COLO668 (cell line): ENCODE measurements at regions not wholly inside any gene's neighbourhood (a gene's known extent, or its start where the extent isn't known, plus 50 kb on each side); places are given as distances from the start of the nearest gene placed in this dataset.

ENCODE experiments used
- DNase-seq: peaks from one replicate; lab custom pipeline; 2025; ENCODE audit not compliant: unreplicated experiment; lab: John Stamatoyannopoulos, UW

DNA sequence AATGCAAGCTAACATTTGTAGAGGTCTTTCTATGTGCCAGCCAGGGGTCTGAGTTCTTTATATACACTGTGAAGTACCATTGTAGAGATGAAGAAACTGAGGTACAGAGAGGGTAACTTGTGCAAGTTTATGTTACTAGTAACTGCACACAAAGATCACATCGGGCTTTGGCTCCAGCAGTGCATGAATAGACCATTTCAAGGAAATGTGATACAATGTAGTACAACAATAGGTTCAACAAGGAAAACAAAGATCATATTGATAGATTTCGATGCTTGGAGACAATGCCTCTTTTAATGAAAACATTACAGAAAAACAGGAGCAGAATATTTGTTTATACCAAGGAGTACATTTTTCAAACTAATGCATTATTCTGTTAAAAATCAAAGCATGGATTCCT is 115.3 kb downstream of the POLR2M start:
- DNase-seq: no peak

DNA sequence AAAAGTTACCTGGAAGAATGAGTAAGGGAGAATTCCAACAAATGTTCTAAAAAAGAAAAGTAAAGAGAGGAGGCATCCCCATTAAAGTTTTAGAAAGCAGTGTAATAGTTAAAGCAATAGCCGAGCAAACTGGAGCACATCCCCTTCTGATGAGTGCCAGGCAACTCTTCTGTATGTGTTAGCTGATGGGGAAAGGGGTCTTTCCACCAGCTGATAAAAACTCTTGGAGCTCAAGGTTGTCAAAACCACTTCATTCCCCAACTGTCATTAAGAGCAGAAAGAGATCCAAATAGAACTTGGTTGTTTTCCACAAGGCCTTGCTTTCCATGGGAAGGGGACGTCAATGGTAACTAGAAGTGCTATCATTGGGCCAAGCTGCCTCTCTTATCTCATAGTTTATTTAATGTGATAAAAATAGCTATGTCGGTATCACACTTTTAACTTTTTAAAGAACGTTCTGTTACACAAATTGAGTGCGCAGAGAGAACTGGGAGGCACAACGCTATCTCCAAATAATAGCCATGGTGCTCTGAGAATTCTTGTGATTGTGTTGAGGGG is 116.9 kb downstream of the POLR2M start:
- no peak for DNase-seq

GRCh38 chr15:57824186-57824585 is 117.7 kb downstream of the POLR2M start:
- DNase-seq: no peak

DNA sequence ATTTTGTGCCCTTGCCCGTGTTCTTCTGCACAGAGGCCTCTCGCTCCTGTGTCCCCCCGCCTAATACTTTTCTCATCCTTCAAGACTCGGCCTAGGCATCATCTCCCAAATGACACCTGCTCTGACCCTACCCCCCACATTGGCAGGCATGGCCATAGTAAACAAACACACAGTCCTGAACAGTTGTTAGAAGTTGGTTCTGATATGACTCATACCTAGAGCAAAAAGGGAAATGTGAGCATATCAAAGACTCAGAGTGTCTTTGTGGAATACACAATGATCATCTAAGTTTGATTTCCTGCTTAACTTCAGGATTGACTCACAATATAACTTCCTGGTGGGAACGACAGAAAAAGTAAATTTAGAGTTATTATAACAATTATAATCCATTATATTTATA is 120.5 kb downstream of the POLR2M start:
- no peak for DNase-seq

GRCh38 chr15:57827971-57828370 is 121.5 kb downstream of the POLR2M start:
- DNase-seq: no peak

- DNase-seq: no peak
Observed at GRCh38 chr15:57832183-57832582, 125.7 kb downstream of the POLR2M start.

GRCh38 chr15:57835119-57835518 is 128.6 kb downstream of the POLR2M start:
- no peak for DNase-seq

DNA sequence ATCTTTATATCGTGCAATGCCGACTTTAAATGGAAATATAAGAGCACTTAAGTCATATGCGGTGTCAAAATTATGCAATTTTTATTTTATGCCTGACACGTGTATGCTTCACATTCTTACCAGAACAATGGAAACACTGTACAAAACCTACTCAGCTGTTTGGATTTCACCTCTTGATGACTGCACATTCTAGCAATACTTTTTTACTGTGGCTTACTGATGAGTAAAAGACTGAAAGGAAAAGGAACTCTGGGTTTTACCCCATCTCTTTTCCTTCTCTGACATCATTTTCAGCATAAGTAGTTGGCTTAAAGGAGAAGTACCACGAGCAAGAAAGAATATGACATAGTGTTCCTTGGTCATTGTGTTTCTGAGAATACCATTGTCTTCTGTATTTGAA is 142.8 kb downstream of the POLR2M start:
- no peak for DNase-seq

- DNase-seq: no peak
Observed at GRCh38 chr15:57854531-57854930, 148.0 kb downstream of the POLR2M start.

DNA sequence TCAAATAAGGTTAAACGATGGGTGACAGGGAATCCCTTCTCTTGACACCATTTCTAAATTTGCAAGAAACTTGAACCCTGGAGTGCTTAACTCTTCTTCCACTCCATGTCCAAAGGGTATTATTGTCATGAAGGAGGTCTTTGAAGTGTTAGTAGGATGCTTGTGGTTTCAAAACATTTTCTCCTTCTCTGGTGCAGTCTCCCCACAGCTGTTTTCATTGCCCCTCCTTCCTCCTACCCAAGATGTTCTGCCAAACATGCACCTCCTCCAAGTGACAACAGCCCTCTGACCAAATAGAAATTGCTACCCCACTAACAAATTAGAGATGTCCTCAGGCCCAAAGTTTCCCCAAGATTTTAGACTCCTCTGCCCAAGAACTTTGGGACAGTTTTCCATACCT is 151.4 kb downstream of the POLR2M start:
- no peak for DNase-seq

GRCh38 chr15:57859130-57859685 is 152.7 kb downstream of the POLR2M start:
- DNase-seq: no peak

DNA sequence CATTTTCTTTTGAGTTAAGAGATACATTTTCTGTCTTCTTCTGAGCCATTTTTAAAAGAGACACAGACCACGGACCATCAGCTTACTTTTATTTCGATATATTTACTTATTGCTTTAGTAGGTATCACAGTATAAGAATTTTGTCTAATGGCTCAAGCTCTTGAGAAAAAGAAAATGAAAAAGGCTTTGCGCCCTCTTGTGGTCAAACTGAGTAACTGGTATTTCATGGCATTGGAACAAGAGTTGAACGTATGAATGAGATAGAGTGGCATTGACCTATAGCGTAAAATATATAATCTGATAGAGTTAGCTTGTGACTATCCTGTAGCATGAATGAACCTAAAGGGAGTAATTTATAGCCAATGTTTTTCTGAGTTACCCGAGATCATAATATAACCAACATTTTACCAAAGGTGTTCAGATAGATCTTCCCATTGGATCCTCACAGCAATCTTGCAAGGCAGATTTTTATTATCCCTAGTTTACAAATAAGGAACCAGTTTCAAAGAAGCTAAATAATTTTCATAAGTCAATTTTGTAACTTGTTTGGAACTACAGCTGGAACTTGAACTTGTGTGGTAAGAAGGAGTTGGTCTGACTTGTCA is 154.6 kb downstream of the POLR2M start:
- peak; percentile 29 for DNase-seq

DNA sequence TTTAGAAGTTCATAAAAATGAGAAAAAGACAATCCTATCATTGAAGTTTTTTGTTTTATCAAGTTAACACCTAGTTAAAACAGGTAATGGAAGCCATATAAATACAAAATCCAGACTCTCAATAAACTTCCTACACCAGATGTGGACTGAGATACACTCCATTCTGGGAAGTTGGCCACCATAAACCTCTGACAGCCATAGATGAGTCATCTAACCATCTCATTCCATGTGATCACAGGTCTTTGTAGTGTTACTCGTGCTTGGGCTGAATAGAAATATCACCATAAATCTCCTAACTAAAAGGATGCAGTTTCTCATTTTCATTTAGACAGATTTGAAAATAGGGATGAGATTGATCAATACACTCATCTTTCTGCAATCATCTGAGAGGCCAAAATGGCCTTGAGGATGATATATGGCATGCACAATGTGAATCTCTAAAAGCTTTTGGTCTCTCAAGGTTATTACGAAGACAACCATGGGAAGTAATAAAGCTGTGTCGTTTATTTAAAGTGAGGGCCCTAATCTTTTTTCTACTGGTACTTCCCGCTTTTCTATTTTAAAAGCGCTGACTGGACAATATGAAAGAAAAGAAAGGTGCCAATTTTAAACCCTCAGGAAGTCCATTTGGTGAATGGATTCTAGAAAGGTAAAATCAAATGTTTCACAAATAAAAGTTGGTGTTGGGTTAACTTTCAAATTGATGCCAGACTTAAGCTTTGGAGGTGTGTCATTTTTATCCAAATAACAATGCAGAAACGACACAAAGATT is 155.5 kb downstream of the POLR2M start:
- DNase-seq: no peak

DNA sequence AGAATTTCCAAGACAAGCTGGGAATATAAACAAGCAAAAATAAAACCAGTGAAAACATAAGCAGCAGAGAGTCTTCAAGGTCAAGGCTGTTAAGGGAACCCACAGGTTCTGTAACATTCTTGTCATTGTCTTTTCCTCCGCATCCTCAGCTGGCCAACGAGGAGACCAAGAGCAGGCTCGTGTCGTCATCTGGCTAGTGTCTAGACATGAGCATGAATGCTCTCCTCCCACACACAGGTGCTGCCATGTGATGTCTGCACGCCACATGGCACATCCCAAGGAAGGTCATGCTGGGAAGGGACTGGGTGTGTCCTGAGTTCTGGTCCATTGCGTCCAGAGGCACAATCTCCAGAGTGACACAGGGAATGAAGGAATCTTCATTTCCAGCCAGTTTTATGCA is 156.2 kb downstream of the POLR2M start:
- no peak for DNase-seq

DNA sequence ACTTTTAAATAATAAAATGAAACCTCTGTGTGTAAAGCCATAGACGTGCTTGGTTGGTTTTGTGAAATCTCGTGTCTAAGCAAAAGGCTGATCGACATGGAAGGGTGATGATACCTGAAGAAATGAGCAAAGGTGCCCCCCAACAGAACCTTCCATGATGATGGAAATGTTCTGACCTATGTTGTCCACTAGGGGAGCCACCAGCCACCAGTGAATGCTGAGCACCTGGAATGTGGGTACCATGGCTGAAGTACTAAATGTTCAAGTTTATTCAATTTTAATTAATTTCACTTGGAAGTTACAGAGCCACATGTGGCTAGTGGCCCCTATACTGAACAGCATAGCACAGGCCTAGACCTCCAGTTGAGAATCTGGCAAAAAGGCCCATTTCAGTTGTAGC is 158.8 kb downstream of the POLR2M start:
- no peak for DNase-seq

GRCh38 chr15:57866149-57866736 is 159.7 kb downstream of the POLR2M start:
- peak; percentile 76 for DNase-seq

- DNase-seq: no peak
Observed at GRCh38 chr15:57867970-57868798, 161.7 kb downstream of the POLR2M start.

GRCh38 chr15:57870667-57871066 is 164.2 kb downstream of the POLR2M start:
- DNase-seq: no peak

DNA sequence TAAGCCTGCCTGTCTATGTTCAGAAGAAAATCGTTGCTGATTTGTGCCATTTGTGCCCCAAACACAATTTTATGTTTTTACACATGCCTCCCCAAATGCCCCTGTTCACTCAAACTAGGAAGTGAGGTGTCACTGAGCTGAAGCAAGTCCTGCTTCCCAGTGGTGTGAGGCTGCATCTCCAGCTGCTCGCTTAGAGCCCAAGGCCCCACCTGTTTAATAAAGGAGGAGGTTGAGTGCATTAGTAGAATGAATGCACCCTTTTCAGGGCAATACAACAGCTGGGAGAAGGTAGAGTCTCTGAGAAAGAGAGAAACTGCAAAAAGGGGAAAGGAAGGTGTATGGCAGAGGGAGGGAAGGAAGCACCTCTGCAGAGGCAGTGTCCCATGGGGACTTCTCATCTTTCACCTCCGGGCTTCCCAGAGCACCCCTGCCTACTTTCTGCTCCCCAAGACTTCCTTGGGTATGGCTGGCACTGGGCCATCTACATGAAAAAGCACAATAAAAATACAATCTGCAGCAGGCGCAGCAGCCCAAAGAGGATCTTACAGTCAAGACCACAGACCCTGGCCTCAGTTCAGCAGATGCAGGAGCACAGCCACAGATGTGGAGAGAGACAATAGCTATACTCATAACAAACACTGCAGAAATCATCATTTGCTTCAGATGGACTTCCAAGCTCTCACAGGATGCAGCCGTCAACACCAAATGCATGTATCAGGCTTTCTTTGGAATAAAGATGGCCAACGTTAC is 165.9 kb downstream of the POLR2M start:
- DNase-seq: no peak

- no peak for DNase-seq
Observed at GRCh38 chr15:57873564-57874209, 167.2 kb downstream of the POLR2M start.
